ENCODE measurements at regions not wholly inside any gene's neighbourhood (a gene's known extent, or its start where the extent isn't known, plus 50 kb on each side); places are given as distances from the start of the nearest gene placed in this dataset.

DNA sequence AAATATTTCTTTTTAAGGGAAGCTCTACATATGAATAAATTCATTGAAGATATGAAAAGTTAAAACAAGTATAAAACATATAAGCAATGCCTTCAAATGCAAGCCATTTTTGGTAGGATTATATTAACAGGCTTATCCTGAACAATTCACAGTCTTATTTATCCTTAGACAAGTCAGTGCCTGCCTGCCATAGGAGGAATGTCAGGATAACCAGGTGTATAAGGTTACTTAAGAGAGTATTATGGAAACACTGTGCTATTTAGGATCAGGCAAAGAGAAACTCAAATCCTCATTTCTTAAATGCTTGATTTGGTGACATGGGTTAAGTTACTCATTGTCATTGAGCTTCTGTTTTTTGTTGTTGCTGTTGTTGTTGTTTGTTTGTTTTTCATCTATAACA, 2029.9 kb upstream of the AGA start:
- no peak for TF ChIP-seq CTCF (IDR thresholded peaks at IDR 0.05)
- no peak for TF ChIP-seq POLR2A (IDR thresholded peaks at IDR 0.05)
